ENCODE measurements at regions not wholly inside any gene's neighbourhood (a gene's known extent, or its start where the extent isn't known, plus 50 kb on each side); places are given as distances from the start of the nearest gene placed in this dataset.

- in situ Hi-C loops (cut with HindIII; ENCODE audit: low pct_unique_long_range_greater_than_20kb, low sequenced_read_pairs) = no loop called here
- TF ChIP-seq JUND (IDR thresholded peaks at IDR 0.05; ENCODE audit: low read depth) = no peak
- DNase-seq (ENCODE audit: low read depth in 1 of 2, low spot score in 1 of 2) = no peak
These were observed 144.2 kb upstream of the ANKRD28 start for GRCh38 chr3:15941958-15942357.

- in situ Hi-C loops (cut with HindIII; ENCODE audit: low pct_unique_long_range_greater_than_20kb, low sequenced_read_pairs) = no loop called here
- DNase-seq (ENCODE audit: low read depth in 1 of 2, low spot score in 1 of 2) = no peak
- no peak for TF ChIP-seq JUND (IDR thresholded peaks at IDR 0.05; ENCODE audit: low read depth)
These were observed 144.7 kb upstream of the ANKRD28 start for GRCh38 chr3:15942462-15942861.

- in situ Hi-C loops (cut with HindIII; ENCODE audit: low pct_unique_long_range_greater_than_20kb, low sequenced_read_pairs) = no loop called here
- DNase-seq (ENCODE audit: low read depth in 1 of 2, low spot score in 1 of 2) = no peak
- no peak for TF ChIP-seq JUND (IDR thresholded peaks at IDR 0.05; ENCODE audit: low read depth)
These were observed 145.2 kb upstream of the ANKRD28 start for GRCh38 chr3:15942936-15943335.

GRCh38 chr3:15948388-15948787 is 150.6 kb upstream of the ANKRD28 start:
- TF ChIP-seq JUND (IDR thresholded peaks at IDR 0.05; ENCODE audit: low read depth) = no peak
- DNase-seq (ENCODE audit: low read depth in 1 of 2, low spot score in 1 of 2) = no peak
- in situ Hi-C loops (cut with HindIII; ENCODE audit: low pct_unique_long_range_greater_than_20kb, low sequenced_read_pairs) = no loop called here

DNA sequence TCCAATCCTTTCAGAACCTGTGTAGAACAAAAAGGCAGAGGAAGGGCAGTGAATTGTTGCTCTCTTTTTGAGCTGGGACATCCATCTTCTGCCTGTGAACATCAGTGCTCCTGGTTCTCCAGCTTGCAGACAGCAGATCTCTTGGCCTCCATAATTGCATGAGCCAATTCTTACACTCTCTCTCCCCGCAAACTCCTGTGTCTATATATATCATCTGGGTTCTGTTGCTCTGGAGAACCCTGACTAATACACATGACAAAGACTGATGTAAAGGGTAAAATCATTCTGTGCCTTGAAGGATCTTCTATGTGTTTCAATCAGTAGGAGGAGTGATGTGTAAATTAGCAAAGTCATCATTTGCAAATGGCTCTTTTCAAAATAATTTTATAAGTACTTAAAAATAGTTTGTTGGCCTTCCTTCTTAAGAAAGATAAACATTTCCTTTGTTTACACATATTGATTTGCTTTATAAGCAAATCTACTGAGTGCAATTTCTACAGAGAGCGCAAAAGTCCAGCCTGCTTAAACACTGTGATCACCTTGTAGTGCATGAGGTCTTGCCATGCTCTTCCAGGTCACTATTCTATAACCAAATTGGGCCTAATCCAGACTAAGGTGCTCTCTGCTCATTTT is 154.9 kb upstream of the ANKRD28 start:
- in situ Hi-C loops (cut with HindIII; ENCODE audit: low pct_unique_long_range_greater_than_20kb, low sequenced_read_pairs) = no loop called here
- TF ChIP-seq JUND (IDR thresholded peaks at IDR 0.05; ENCODE audit: low read depth) = no peak
- no peak for DNase-seq (ENCODE audit: low read depth in 1 of 2, low spot score in 1 of 2)

GRCh38 chr3:15953841-15954240 is 156.1 kb upstream of the ANKRD28 start:
- in situ Hi-C loops (cut with HindIII; ENCODE audit: low pct_unique_long_range_greater_than_20kb, low sequenced_read_pairs) = no loop called here
- DNase-seq (ENCODE audit: low read depth in 1 of 2, low spot score in 1 of 2) = no peak
- TF ChIP-seq JUND (IDR thresholded peaks at IDR 0.05; ENCODE audit: low read depth) = no peak

GRCh38 chr3:15955968-15956367 is 158.2 kb upstream of the ANKRD28 start:
- in situ Hi-C loops (cut with HindIII; ENCODE audit: low pct_unique_long_range_greater_than_20kb, low sequenced_read_pairs) = no loop called here
- DNase-seq (ENCODE audit: low read depth in 1 of 2, low spot score in 1 of 2) = no peak
- no peak for TF ChIP-seq JUND (IDR thresholded peaks at IDR 0.05; ENCODE audit: low read depth)

- TF ChIP-seq JUND (IDR thresholded peaks at IDR 0.05; ENCODE audit: low read depth) = no peak
These were observed 161.1 kb upstream of the ANKRD28 start for GRCh38 chr3:15958692-15959433.

GRCh38 chr3:15959434-15959811 is 161.6 kb upstream of the ANKRD28 start:
- in situ Hi-C loops (cut with HindIII; ENCODE audit: low pct_unique_long_range_greater_than_20kb, low sequenced_read_pairs) = no loop called here
- no peak for TF ChIP-seq JUND (IDR thresholded peaks at IDR 0.05; ENCODE audit: low read depth)
- DNase-seq (ENCODE audit: low read depth in 1 of 2, low spot score in 1 of 2) = no peak

More at GRCh38 chr3:15958692-15959433, 161.1 kb upstream of the ANKRD28 start:
- no peak for DNase-seq (ENCODE audit: low read depth in 1 of 2, low spot score in 1 of 2)
- in situ Hi-C loops (cut with HindIII; ENCODE audit: low pct_unique_long_range_greater_than_20kb, low sequenced_read_pairs) = no loop called here

DNA sequence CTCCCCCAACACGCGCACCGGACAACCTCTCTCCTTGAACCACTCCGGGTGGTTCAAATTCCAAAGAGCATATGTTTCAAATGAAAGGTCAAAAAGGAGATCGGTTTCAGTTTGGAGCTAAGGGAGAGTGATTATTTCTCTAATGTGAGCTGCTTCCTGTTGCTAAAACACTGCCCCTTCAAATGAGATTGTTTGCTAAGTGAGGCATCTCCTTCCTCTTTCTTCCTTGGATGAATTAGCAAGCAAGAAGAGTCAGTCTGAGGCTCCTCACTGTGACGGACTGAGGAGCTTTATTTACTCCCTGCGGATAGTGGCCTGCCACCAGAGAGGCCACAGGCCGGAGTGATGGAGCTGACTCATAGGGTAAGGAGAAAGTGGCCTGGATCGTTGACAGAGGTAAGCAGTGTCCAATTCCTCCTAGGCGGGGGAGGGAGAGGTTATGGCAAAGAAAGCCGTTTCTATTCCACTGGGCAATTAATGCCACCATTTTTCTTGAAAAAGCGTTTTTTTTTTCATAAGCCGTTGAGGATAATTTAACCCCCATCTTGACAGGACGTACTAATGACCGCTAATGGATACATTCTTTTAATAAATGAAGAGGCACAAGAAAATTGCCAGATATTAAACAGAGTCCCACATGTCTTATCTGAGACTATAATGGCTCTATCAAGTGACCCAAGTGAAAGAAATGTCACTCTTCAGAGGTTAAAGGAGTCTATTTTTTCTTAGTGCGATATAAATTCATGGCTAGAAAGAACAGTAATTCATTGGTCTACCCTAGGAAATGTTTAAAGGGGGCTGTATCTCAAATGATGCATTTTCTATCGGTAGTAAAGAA is 167.0 kb upstream of the ANKRD28 start:
- in situ Hi-C loops (cut with HindIII; ENCODE audit: low pct_unique_long_range_greater_than_20kb, low sequenced_read_pairs) = no loop called here

GRCh38 chr3:15967577-15967976 is 169.8 kb upstream of the ANKRD28 start:
- in situ Hi-C loops (cut with HindIII; ENCODE audit: low pct_unique_long_range_greater_than_20kb, low sequenced_read_pairs) = no loop called here
- TF ChIP-seq JUND (IDR thresholded peaks at IDR 0.05; ENCODE audit: low read depth) = no peak
- no peak for DNase-seq (ENCODE audit: low read depth in 1 of 2, low spot score in 1 of 2)

More for the DNA sequence above, 167.0 kb upstream of the ANKRD28 start:
- TF ChIP-seq JUND (IDR thresholded peaks at IDR 0.05; ENCODE audit: low read depth) = no peak
- DNase-seq (ENCODE audit: low read depth in 1 of 2, low spot score in 1 of 2) = no peak

GRCh38 chr3:15969874-15970640 is 172.3 kb upstream of the ANKRD28 start:
- in situ Hi-C loops (cut with HindIII; ENCODE audit: low pct_unique_long_range_greater_than_20kb, low sequenced_read_pairs) = no loop called here
- DNase-seq (ENCODE audit: low read depth in 1 of 2, low spot score in 1 of 2) = peak in 1 of 2 experiments; percentile 45
- no peak for TF ChIP-seq JUND (IDR thresholded peaks at IDR 0.05; ENCODE audit: low read depth)
